GM10266 (cell line): ENCODE measurements at regions not wholly inside any gene's neighbourhood (a gene's known extent, or its start where the extent isn't known, plus 50 kb on each side); places are given as distances from the start of the nearest gene placed in this dataset.
"Not testable (repeated sequence)": the region's sequence is repeated elsewhere in the genome, so short reads cannot be mapped to it uniquely, and the experiment has no call there.

Experiments used
- DNase-seq: peaks from one replicate; pipeline ENCODE4 v3.0.0; 2012; ENCODE audit errors: extremely low spot score
- TF ChIP-seq, protein P1 (sequence below): IDR thresholded peaks from 2 replicates; pipeline ENCODE4 v1.5.1; 2012; ENCODE audit warnings: mild to moderate bottlenecking, low read depth; ENCODE audit not compliant: control insufficient read depth, insufficient read depth; ENCODE audit errors: missing control alignments

- TF ChIP-seq, protein P1, sequence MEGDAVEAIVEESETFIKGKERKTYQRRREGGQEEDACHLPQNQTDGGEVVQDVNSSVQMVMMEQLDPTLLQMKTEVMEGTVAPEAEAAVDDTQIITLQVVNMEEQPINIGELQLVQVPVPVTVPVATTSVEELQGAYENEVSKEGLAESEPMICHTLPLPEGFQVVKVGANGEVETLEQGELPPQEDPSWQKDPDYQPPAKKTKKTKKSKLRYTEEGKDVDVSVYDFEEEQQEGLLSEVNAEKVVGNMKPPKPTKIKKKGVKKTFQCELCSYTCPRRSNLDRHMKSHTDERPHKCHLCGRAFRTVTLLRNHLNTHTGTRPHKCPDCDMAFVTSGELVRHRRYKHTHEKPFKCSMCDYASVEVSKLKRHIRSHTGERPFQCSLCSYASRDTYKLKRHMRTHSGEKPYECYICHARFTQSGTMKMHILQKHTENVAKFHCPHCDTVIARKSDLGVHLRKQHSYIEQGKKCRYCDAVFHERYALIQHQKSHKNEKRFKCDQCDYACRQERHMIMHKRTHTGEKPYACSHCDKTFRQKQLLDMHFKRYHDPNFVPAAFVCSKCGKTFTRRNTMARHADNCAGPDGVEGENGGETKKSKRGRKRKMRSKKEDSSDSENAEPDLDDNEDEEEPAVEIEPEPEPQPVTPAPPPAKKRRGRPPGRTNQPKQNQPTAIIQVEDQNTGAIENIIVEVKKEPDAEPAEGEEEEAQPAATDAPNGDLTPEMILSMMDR: no peak
- no peak for DNase-seq
These were observed 89.3 kb upstream of the CPNE4 start for GRCh38 chr3:132124096-132124495.

DNA sequence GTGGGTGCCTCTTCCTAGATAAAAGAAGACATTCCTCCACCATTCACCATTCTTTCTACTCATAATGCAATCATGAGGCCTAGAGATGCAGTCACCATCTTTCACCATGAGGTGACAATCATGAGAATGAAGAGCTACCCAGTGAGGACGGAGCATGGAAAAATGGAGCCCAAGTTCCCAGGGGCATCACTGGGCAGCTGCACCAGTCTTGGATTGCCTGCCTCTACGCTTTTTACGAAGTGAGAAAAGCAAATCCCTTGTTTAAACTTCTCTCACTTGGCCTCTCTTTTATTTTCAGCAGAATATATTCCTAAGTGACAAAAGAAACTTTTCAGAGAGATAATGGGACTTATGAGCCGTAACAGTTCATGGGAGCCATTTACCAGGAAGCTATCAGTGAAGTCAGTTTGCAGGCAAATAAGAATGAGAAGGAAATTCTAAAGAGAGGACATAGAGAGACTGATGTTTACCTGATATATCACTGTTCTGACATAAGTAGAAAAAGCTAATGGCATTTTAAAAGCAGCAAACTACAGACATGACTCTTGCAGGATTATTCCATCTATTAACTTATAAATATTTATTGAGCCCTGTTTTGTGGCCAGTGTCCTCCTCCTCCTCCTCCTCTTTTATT lies 90.0 kb upstream of the CPNE4 start:
- TF ChIP-seq, protein P1: no peak
- no peak for DNase-seq

GRCh38 chr3:132134611-132135010 lies 99.8 kb upstream of the CPNE4 start:
- no peak for DNase-seq

GRCh38 chr3:132135628-132136333 lies 101.0 kb upstream of the CPNE4 start:
- TF ChIP-seq, protein P1: no peak
- DNase-seq: no peak

More at GRCh38 chr3:132134611-132135010, 99.8 kb upstream of the CPNE4 start:
- TF ChIP-seq, protein P1: no peak

DNA sequence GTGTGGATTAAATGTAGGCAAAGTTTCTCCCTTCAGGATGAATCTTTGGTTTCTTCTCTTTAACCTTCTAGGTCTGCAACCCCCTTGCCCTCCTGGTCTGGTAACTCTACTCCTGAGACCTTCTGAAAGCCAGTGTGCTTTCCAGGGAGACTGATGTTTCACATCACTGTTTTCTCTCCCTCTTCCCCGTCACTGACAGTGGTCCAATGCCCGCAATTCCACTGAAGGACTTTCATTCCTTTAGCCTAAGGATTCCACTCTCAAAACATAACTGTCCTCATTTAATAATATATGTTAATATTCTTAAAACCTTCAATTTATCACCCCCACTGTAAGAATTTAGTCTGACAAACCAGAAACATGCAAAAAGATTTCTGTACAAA lies 101.5 kb upstream of the CPNE4 start:
- TF ChIP-seq, protein P1: no peak
- no peak for DNase-seq

DNA sequence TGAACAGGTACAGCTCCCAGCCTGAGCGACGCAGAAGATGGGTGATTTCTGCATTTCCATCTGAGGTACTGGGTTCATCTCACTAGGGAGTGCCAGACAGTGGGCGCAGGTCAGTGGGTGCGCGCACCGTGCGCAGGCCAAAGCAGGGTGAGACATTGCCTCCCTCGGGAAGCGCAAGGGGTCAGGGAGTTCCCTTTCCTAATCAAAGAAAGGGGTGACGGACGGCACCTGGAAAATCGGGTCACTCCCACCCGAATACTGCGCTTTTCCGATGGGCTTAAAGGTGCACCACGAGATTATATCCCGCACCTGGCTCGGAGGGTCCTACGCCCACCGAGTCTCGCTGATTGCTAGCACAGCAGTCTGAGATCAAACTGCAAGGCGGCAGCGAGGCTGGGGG lies 102.1 kb upstream of the CPNE4 start:
- not testable (repeated sequence) for DNase-seq

DNA sequence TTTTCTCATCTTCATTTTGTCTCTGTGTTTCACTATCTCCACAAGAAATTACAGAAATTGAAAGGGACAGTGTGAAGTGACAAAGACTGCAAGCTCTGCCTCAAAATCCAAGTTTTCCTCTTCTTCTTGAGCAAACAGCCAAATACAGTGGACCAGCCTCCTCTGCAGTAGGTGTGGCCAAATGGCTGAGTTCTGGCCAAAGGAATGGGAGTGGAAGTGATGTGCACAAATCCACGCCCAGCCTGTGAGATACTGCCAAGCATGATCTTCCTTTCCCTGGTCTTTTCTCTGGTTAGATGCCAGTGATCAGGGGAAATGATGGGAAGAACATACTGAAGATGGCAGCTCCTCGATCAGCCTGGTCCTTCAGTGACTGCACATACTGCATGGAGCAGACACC lies 111.0 kb upstream of the CPNE4 start:
- TF ChIP-seq, protein P1: no peak
- no peak for DNase-seq
